MCF 10A (cell line): ENCODE measurements at regions not wholly inside any gene's neighbourhood (a gene's known extent, or its start where the extent isn't known, plus 50 kb on each side); places are given as distances from the start of the nearest gene placed in this dataset.

Source experiments
- BruUV-seq: library from RNA; stranded (reverse); fragments of 400-500 nt; replicated peaks from 2 replicates; lab custom pipeline; 2021; lab: Mats Ljungman, UMichigan
- CTCF ChIA-PET: fragments of 300-600 bp; sonication (Branson Sonifier 250); formaldehyde crosslinking; extraction: SDS; loops from one replicate; lab custom pipeline; 2021; ENCODE audit warnings: antibody characterized with exemption, inconsistent platforms; lab: Yijun Ruan, JAX
- POLR2A ChIA-PET: fragments of 300-600, 350-650 bp; sonication (Branson Sonifier 250); formaldehyde crosslinking; extraction: SDS; loops from one replicate; lab custom pipeline; 2020; ENCODE audit warnings: antibody characterized with exemption, inconsistent platforms; lab: Yijun Ruan, JAX
- DNase-seq: peaks from one replicate; pipeline ENCODE4 v3.0.0-alpha.2; 2018; ENCODE audit not compliant: unreplicated experiment
- H3K27ac Mint-ChIP-seq: one replicate; pipeline ENCODE4 v1.8.0; 2022; ENCODE audit warnings: mild to moderate bottlenecking, low read depth, mixed read lengths; ENCODE audit not compliant: unreplicated experiment
- H3K27me3 Mint-ChIP-seq: one replicate; pipeline ENCODE4 v1.8.0; 2022; ENCODE audit warnings: mixed read lengths; ENCODE audit not compliant: insufficient read depth, unreplicated experiment
- H3K36me3 Mint-ChIP-seq: one replicate; pipeline ENCODE4 v1.8.0; 2022; ENCODE audit warnings: mild to moderate bottlenecking, moderate library complexity, mixed read lengths; ENCODE audit not compliant: insufficient read depth, unreplicated experiment
- H3K4me1 Mint-ChIP-seq: one replicate; pipeline ENCODE4 v1.8.0; 2022; ENCODE audit warnings: mixed read lengths; ENCODE audit not compliant: insufficient read depth, unreplicated experiment
- H3K4me3 Mint-ChIP-seq: one replicate; pipeline ENCODE4 v1.8.0; 2022; ENCODE audit warnings: mild to moderate bottlenecking, moderate library complexity, mixed read lengths; ENCODE audit not compliant: unreplicated experiment
- H3K9me3 Mint-ChIP-seq: one replicate; pipeline ENCODE4 v1.8.0; 2022; ENCODE audit warnings: mixed read lengths; ENCODE audit not compliant: unreplicated experiment
- intact Hi-C: fragments of 100-400 bp; cut with micrococcal nuclease; formaldehyde crosslinking; loops from 2 replicates; pipeline ENCODE4 v1.14.1; 2022
- TF ChIP-seq, protein P1 (sequence below): fragments of 200-600 bp; IDR thresholded peaks from one replicate; pipeline ENCODE4 v1.8.0; 2022; ENCODE audit warnings: antibody characterized with exemption, mild to moderate bottlenecking; ENCODE audit not compliant: unreplicated experiment

DNA sequence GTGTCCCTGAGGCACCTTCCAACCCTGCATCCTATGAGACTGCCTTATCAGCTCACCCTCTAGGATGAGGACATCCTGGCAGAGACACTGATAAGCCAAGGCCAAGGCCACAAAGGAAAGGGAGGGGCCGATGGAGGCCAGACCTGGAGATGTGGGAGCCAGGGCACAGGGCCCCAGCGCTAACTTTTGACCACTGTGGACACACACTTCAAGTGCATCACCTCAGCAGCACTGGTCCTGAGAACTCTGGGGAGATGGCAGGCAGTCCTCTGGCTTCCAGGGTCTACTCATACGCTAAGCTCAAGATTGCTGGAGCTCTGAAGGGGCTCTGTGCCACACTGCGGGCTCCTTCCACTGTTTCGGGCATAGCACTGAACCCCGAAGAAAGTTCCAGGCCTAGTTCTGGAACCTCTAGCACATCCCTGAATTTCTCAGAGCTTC is 100.2 kb upstream of the ID2 start:
- TF ChIP-seq, protein P1, sequence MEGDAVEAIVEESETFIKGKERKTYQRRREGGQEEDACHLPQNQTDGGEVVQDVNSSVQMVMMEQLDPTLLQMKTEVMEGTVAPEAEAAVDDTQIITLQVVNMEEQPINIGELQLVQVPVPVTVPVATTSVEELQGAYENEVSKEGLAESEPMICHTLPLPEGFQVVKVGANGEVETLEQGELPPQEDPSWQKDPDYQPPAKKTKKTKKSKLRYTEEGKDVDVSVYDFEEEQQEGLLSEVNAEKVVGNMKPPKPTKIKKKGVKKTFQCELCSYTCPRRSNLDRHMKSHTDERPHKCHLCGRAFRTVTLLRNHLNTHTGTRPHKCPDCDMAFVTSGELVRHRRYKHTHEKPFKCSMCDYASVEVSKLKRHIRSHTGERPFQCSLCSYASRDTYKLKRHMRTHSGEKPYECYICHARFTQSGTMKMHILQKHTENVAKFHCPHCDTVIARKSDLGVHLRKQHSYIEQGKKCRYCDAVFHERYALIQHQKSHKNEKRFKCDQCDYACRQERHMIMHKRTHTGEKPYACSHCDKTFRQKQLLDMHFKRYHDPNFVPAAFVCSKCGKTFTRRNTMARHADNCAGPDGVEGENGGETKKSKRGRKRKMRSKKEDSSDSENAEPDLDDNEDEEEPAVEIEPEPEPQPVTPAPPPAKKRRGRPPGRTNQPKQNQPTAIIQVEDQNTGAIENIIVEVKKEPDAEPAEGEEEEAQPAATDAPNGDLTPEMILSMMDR: no peak
- Mint-ChIP-seq H3K27ac (no peak overlapping the region), H3K27me3 (no peaks in the 10 kb centered on the region), H3K4me1 (no peaks in the 10 kb centered on the region), H3K9me3 (peaks cover 6% of the 10 kb centered on the region), H3K4me3 (no peak overlapping the region), H3K36me3 (peaks cover 4% of the 10 kb centered on the region)
- intact Hi-C loops: no loop called here
- DNase-seq: no peak
- POLR2A ChIA-PET: interaction anchor here (0.6 kb wide), 1 partner anchor 13 kb away, joined by 3 read pairs; no protein-coding TSS in a partner anchor
- no TSS peak for BruUV-seq
- CTCF ChIA-PET: interaction anchor here (0.5 to 1.1 kb wide), 3 partner anchors 11 to 71 kb away, joined by 3 to 6 read pairs (median 3); no protein-coding TSS in a partner anchor

DNA sequence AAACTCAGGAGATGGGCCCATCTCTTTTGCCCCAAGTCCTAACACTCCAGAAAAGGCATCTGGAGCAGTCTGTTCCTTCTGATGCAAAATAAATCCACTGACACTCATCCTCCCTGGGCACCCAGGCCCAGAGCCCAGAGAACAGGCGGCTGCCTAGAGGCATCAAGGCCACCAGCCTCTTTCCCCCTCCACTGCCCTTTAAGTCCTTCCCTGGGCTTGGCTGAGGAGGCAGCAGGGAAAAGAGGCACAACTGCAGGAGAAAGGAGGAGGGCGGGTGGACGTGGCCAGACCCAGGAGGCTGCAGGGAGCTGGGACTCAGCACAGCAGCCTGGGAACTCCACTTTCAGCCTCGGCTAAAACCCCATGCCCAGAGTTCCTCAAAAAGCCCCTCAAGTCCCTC is 99.7 kb upstream of the ID2 start:
- TF ChIP-seq, protein P1: no peak
- intact Hi-C loops: no loop called here
- Mint-ChIP-seq H3K4me1 (no peaks in the 10 kb centered on the region), H3K27ac (no peak overlapping the region), H3K27me3 (no peaks in the 10 kb centered on the region), H3K9me3 (peaks cover 6% of the 10 kb centered on the region), H3K36me3 (peaks cover 4% of the 10 kb centered on the region), H3K4me3 (no peak overlapping the region)
- ChIA-PET POLR2A (interaction anchor here (0.6 kb wide), 1 partner anchor 12 kb away, joined by 3 read pairs; no protein-coding TSS in a partner anchor), CTCF (interaction anchor here (0.6 kb wide), 1 partner anchor 33 kb away, joined by 6 read pairs; no protein-coding TSS in a partner anchor)
- DNase-seq: no peak
- no TSS peak for BruUV-seq

DNA sequence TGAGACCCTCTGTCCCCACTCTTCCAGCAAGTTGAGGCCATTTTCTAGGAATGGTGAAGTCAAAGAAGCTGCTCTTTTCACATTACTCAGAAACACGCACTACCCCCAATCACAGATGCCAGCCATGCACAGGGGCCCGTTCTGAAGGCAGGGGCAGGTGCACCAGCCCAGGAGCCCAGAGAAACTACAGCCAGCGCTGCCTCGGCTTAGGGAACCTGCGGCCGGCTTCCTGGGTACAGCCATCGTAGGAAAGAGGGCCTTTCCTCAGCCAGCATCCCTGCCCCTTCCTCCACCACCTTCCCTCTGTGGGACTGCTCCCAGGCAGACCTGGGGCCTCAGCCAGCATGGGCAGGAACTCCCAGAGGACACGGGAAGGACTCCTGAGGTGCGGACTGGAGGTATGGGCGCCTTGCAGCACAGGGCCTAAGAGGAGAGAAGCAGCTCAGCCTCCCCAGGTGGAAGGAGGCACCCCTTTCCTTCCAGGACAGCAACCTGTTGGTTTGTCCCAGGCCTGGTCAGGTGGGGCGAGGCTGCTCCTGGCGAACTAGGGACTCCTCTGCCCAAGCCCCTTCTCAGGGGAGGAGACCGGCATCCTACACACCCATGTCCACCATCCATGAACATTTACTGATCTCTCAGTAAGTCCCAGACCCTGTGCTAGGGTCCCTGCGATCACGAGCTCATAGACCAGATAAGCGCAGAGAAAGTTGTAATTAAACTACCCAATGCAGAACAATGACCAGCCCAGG is 99.0 kb upstream of the ID2 start:
- CTCF ChIA-PET: no interaction called here
- Mint-ChIP-seq H3K27ac (no peak overlapping the region), H3K36me3 (peaks cover 4% of the 10 kb centered on the region), H3K9me3 (peaks cover 6% of the 10 kb centered on the region), H3K4me3 (no peak overlapping the region), H3K4me1 (no peaks in the 10 kb centered on the region), H3K27me3 (no peaks in the 10 kb centered on the region)
- DNase-seq: no peak
- intact Hi-C loops: no loop called here
- POLR2A ChIA-PET: interaction anchor here (0.6 kb wide), 1 partner anchor 9 kb away, joined by 3 read pairs; no protein-coding TSS in a partner anchor
- TF ChIP-seq, protein P1: no peak
- BruUV-seq: no TSS peak

DNA sequence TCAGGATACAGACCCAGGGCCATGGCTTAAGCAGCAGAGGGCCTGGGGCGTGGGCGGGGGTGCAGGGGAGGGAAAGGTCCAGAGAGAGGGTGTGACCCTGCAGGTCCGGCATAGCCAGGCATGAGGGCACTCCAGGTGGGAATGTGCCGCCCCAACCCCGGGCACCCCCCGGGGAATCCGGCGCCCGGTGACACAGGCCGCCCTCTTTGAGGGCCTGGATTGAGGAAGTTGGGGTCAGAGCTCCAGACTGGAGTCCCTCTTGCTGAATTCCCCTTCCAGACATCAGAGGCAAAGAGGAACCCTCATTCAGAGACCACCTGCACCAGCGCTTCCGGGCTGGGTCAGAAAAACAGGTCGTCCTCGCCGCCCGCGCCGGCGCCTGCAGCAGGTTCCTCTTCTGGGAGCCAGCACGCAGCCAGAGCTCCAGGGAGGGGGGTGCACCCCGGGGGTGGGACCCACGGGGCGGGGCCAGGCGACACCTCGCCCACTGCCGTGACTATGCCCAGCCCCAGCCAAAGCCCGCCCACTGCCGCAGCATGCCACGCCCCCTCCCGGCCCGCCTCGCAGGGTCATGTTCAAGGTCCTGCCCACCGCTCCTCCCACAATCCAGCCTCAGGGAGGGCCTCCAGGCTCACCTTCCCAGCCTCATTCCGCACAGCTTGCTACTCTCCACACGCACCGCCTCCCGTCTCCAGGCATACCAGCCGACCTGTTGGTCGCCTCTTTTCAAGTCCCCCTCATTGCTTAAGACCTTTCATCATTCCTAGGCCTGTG is 98.3 kb upstream of the ID2 start:
- no TSS peak for BruUV-seq

More for the DNA sequence above, 98.3 kb upstream of the ID2 start:
- Mint-ChIP-seq H3K27me3 (no peaks in the 10 kb centered on the region), H3K4me3 (no peak overlapping the region), H3K4me1 (no peaks in the 10 kb centered on the region), H3K36me3 (peaks cover 4% of the 10 kb centered on the region), H3K9me3 (peaks cover 6% of the 10 kb centered on the region), H3K27ac (no peak overlapping the region)
- intact Hi-C loops: no loop called here
- ChIA-PET CTCF (no interaction called here), POLR2A (interaction anchor here (0.6 to 1.2 kb wide), 3 partner anchors 8 to 106 kb away, joined by 3 read pairs; no protein-coding TSS in a partner anchor)
- no peak for DNase-seq
- TF ChIP-seq, protein P1: no peak
